ENCODE measurements at regions not wholly inside any gene's neighbourhood (a gene's known extent, or its start where the extent isn't known, plus 50 kb on each side); places are given as distances from the start of the nearest gene placed in this dataset.
A peak's percentile ranks its signal among the peaks of the same experiment; 100 is the strongest.

DNA sequence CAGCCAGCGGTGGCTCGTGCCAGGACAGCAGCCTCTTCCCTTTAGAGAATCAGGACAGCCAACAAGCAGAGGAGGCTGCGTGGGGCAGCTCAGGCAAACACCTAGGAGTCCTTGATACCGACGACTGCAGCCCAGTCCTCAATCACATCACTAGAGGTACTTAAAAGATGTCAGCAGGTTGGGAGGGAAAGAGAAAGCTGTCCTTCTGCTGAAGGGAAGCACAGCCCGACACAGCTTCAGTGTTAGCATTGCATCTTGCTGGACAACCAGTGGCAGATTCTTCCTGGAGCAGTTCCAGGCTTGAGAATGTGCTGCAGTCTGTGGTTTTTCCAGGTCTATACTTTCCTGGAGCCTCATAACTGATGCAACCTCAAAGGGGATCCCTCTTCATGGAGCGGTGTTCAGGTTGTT is 230.5 kb downstream of the SYK start:
- Histone ChIP-seq H3K9me3 (no peaks in the 10 kb centered on the region), H3K4me3 (ENCODE audit: control insufficient read depth in 1 of 2, extremely low read depth in 1 of 2, low read length in 1 of 2) (no peak overlapping the region), H3K27me3 (replicated peaks in 1 of 2; ENCODE audit: control insufficient read depth in 2 of 2, extremely low read depth in 1 of 2, insufficient read depth in 2 of 2, low read length in 1 of 2) (peaks cover 0 to 22% of the 10 kb centered on the region in 2 experiments), H3K36me3 (ENCODE audit: control insufficient read depth in 2 of 2, extremely low read depth in 1 of 2, insufficient read depth in 1 of 2, low read length in 1 of 2) (no peaks in the 10 kb centered on the region), H3K4me1 (ENCODE audit: control insufficient read depth in 1 of 2, extremely low read depth in 1 of 2, insufficient read depth in 2 of 2, low read length in 2 of 2) (peaks cover 2 to 8% of the 10 kb centered on the region in 2 experiments), H3K27ac (ENCODE audit: low read length) (no peak overlapping the region)
- H3K27me3 Mint-ChIP-seq = peaks cover 16 to 23% of the 10 kb centered on the region in 2 donors
- ATAC-seq (replicated peaks in 1 of 4) = no peak
- WGBS (ENCODE audit: insufficient coverage) = 88% methylated on average over 4 of the region's 7 CpGs
- no peak overlapping the region for H3K4me3 Mint-ChIP-seq
- peaks cover 1 to 4% (median 2%) of the 10 kb centered on the region in 3 donors for H3K4me1 Mint-ChIP-seq
- H3K9me3 Mint-ChIP-seq = no peaks in the 10 kb centered on the region
- no peaks in the 10 kb centered on the region for H3K36me3 Mint-ChIP-seq
- ChIA-PET CTCF (interaction anchor here in 1 of 2 donors (0.6 to 3.1 kb wide), 2 partner anchors 402 to 686 kb away, joined by 3 to 7 read pairs; no protein-coding TSS in a partner anchor), POLR2A (no interaction called here)
- no peak for DNase-seq
- H3K27ac Mint-ChIP-seq = no peak overlapping the region

DNA sequence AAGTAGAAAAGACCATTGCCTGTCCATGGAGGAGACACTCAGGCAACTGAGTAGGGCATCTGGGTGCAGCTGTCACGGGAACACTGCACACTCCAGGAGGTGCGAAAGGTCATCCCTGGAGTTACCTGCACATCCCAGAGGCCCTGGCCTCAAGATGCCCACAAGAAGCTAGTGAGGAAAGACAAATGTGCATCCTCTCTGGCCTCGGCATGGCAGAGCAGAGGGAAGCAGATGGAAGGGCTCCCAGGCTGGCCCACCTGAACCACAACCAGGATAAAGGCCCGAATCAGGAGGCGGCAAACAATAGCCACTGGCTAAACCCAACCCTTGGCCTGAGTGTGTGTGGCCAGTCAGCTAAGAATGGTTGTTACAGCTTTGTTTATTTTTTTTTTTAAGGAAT is 231.7 kb downstream of the SYK start:
- H3K36me3 ChIP-seq (ENCODE audit: control insufficient read depth in 2 of 2, extremely low read depth in 1 of 2, insufficient read depth in 1 of 2, low read length in 1 of 2) = no peaks in the 10 kb centered on the region
- H3K27ac Mint-ChIP-seq = no peak overlapping the region
- ATAC-seq (replicated peaks in 1 of 4) (no peak), DNase-seq (no peak)
- CTCF ChIA-PET = interaction anchor here (0.5 to 3.1 kb wide), 6 partner anchors 29 to 779 kb away, joined by 3 to 7 read pairs (median 4); no protein-coding TSS in a partner anchor
- POLR2A ChIA-PET = interaction anchor here in 1 of 2 donors (0.6 kb wide), 1 partner anchor 391 kb away, joined by 4 read pairs; no protein-coding TSS in a partner anchor
- H3K4me3 Mint-ChIP-seq = no peak overlapping the region
- H3K36me3 Mint-ChIP-seq = no peaks in the 10 kb centered on the region
- WGBS (ENCODE audit: insufficient coverage) = 88% methylated on average over 5 of the region's 5 CpGs
- no peaks in the 10 kb centered on the region for H3K9me3 ChIP-seq
- H3K9me3 Mint-ChIP-seq = no peaks in the 10 kb centered on the region
- H3K4me1 Mint-ChIP-seq = peaks cover 9 to 12% (median 10%) of the 10 kb centered on the region in 3 donors
- peaks cover 0 to 22% of the 10 kb centered on the region in 2 experiments for H3K27me3 ChIP-seq (replicated peaks in 1 of 2; ENCODE audit: control insufficient read depth in 2 of 2, extremely low read depth in 1 of 2, insufficient read depth in 2 of 2, low read length in 1 of 2)
- no peak overlapping the region for H3K4me3 ChIP-seq (ENCODE audit: control insufficient read depth in 1 of 2, extremely low read depth in 1 of 2, low read length in 1 of 2)
- H3K27me3 Mint-ChIP-seq = peaks cover 19 to 26% of the 10 kb centered on the region in 2 donors
- H3K4me1 ChIP-seq (ENCODE audit: control insufficient read depth in 1 of 2, extremely low read depth in 1 of 2, insufficient read depth in 2 of 2, low read length in 2 of 2) = peaks cover 2 to 14% of the 10 kb centered on the region in 2 experiments
- H3K27ac ChIP-seq (ENCODE audit: low read length) = no peak overlapping the region

DNA sequence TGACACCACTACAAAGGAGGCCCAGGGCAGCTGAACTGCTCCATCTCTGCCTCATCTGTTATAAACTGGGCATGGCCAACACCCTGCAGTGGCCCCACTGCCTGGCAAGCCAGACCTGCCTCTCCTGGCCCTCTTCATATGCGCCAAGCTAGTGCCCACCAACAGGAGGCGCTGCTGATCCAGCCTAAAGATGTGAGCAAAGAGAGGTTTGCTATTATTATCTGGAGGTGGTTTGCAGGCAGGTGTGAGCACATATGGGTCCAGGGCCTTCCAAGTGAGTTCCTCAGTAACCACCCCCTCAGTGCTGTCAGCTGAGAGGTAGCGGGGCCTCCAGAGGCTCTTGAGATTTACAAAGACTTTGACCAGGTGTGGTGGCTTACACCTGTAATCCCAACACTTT is 232.2 kb downstream of the SYK start:
- Mint-ChIP-seq H3K36me3 (no peaks in the 10 kb centered on the region), H3K4me1 (peaks cover 9 to 12% (median 10%) of the 10 kb centered on the region in 3 donors), H3K9me3 (no peaks in the 10 kb centered on the region), H3K4me3 (no peak overlapping the region), H3K27ac (no peak overlapping the region), H3K27me3 (peaks cover 19 to 25% of the 10 kb centered on the region in 2 donors)
- H3K9me3 ChIP-seq = no peaks in the 10 kb centered on the region
- ATAC-seq (replicated peaks in 1 of 4) (peak in 2 of 4 experiments; percentile 22 to 38), DNase-seq (peak; percentile 15 to 75 (median 52))
- no peak overlapping the region for H3K4me3 ChIP-seq (ENCODE audit: control insufficient read depth in 1 of 2, extremely low read depth in 1 of 2, low read length in 1 of 2)
- H3K27me3 ChIP-seq (replicated peaks in 1 of 2; ENCODE audit: control insufficient read depth in 2 of 2, extremely low read depth in 1 of 2, insufficient read depth in 2 of 2, low read length in 1 of 2) = peaks cover 0 to 22% of the 10 kb centered on the region in 2 experiments
- H3K4me1 ChIP-seq (ENCODE audit: control insufficient read depth in 1 of 2, extremely low read depth in 1 of 2, insufficient read depth in 2 of 2, low read length in 2 of 2) = peaks cover 2 to 14% of the 10 kb centered on the region in 2 experiments
- H3K36me3 ChIP-seq (ENCODE audit: control insufficient read depth in 2 of 2, extremely low read depth in 1 of 2, insufficient read depth in 1 of 2, low read length in 1 of 2) = no peaks in the 10 kb centered on the region
- POLR2A ChIA-PET = interaction anchor here in 1 of 2 donors (0.7 kb wide), 1 partner anchor 25 kb away, joined by 15 read pairs; no protein-coding TSS in a partner anchor
- CTCF ChIA-PET = interaction anchor here (0.5 to 3.1 kb wide), 8 partner anchors 19 to 778 kb away, joined by 3 to 19 read pairs (median 6); no protein-coding TSS in a partner anchor
- no CpG with 5 or more reads among the region's 3 CpGs for WGBS (ENCODE audit: insufficient coverage)
- H3K27ac ChIP-seq (ENCODE audit: low read length) = no peak overlapping the region

DNA sequence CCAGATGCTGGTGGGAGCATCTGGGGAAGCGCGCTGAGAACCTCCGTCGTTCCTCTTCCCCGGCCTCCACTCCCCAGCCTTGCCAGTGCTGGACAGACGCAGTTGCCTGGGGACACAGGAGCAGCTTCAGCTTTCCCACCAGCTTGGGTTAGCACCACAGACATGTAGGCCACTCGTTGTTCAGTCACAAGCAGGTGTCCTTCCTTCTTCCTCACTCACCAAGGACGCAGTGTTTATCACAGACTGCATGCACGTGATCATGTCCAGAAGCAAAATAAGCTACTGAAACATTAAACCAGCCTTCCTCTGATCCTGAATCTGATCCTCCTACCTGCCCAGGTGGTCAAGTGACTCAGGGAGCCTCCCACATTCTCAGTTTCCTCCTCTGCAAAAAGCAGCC is 232.9 kb downstream of the SYK start:
- Mint-ChIP-seq H3K4me3 (no peak overlapping the region), H3K36me3 (no peaks in the 10 kb centered on the region), H3K9me3 (no peaks in the 10 kb centered on the region), H3K4me1 (peaks cover 9 to 12% (median 10%) of the 10 kb centered on the region in 3 donors), H3K27me3 (peaks cover 19 to 21% of the 10 kb centered on the region in 2 donors), H3K27ac (no peak overlapping the region)
- H3K27me3 ChIP-seq (replicated peaks in 1 of 2; ENCODE audit: control insufficient read depth in 2 of 2, extremely low read depth in 1 of 2, insufficient read depth in 2 of 2, low read length in 1 of 2) = peaks cover 0 to 17% of the 10 kb centered on the region in 2 experiments
- ATAC-seq (replicated peaks in 1 of 4) (no peak), DNase-seq (no peak)
- no peak overlapping the region for H3K4me3 ChIP-seq (ENCODE audit: control insufficient read depth in 1 of 2, extremely low read depth in 1 of 2, low read length in 1 of 2)
- 89% methylated on average over 9 of the region's 9 CpGs for WGBS (ENCODE audit: insufficient coverage)
- no peak overlapping the region for H3K27ac ChIP-seq (ENCODE audit: low read length)
- ChIA-PET CTCF (interaction anchor here in 1 of 2 donors (0.6 to 3.1 kb wide), 4 partner anchors 141 to 400 kb away, joined by 3 to 7 read pairs (median 5); no protein-coding TSS in a partner anchor), POLR2A (interaction anchor here in 1 of 2 donors (0.7 kb wide), 1 partner anchor 24 kb away, joined by 15 read pairs; no protein-coding TSS in a partner anchor)
- H3K4me1 ChIP-seq (ENCODE audit: control insufficient read depth in 1 of 2, extremely low read depth in 1 of 2, insufficient read depth in 2 of 2, low read length in 2 of 2) = peaks cover 2 to 16% of the 10 kb centered on the region in 2 experiments
- H3K36me3 ChIP-seq (ENCODE audit: control insufficient read depth in 2 of 2, extremely low read depth in 1 of 2, insufficient read depth in 1 of 2, low read length in 1 of 2) = no peaks in the 10 kb centered on the region
- H3K9me3 ChIP-seq = no peaks in the 10 kb centered on the region

DNA sequence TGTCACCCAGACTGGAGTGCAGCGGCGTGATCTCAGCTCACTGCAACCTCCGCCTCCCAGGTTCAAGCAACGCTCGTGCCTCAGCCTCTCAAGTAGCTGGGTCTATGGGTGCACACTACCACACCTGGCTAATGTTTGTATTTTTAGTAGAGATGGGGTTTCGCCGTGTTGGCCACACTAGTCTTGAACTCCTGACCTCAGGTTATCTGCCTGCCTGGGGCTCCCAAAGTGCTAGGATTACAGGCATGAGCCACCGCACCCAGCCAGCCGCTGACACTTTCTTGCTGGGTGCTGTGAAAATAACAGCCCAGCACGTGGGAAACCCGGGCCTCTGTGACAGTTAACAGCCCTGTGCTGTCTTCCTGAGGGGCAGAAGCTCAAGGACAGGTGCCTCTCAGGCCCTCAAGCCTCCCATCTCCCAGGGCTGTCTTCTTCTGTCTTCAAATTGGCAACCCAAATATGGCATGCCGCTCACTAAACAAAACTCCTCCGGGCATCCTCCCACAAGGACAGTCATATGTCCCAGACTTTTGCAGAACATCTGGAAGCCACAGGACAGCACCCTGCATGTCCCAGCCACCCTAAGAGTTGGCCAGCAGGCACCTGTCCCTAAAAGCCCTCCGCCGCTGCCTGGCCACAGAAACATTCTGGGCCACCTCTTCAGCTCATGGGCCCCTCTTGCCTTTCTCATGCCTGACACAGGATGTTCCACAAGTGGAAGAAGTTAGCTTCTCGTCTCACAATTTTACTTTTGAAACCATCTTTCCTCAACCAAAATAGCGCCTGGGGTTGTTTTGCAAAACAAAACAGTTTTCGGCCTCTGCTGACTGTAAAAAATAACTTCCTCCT is 233.6 kb downstream of the SYK start:
- POLR2A ChIA-PET = interaction anchor here in 1 of 2 donors (0.6 kb wide), 1 partner anchor 264 kb away, joined by 7 read pairs; no protein-coding TSS in a partner anchor
- H3K27me3 Mint-ChIP-seq = peaks cover 19 to 21% of the 10 kb centered on the region in 2 donors

DNA sequence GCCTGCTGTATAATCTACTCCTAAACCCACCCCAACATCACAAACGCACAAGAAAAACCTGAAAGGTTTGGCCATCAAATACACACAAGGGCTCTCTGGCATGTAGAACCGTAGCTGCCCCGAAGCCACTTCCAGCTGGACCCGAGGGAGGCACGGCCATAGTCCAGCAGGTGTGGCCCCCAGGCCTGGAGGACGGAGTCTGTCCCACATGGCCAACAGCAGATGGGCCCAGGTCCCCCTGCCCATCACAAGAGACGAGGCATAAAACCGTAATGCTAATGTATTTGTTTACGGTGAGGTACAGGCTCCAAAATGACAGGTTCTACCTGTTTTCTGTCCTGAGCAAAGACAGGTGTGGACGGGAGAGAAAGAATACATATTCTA is 234.2 kb downstream of the SYK start:
- Mint-ChIP-seq H3K27me3 (peaks cover 25 to 27% of the 10 kb centered on the region in 2 donors), H3K4me3 (no peak overlapping the region), H3K27ac (no peak overlapping the region), H3K36me3 (no peaks in the 10 kb centered on the region), H3K9me3 (no peaks in the 10 kb centered on the region), H3K4me1 (peaks cover 9 to 12% (median 11%) of the 10 kb centered on the region in 3 donors)
- no peak overlapping the region for H3K27ac ChIP-seq (ENCODE audit: low read length)
- ATAC-seq (replicated peaks in 1 of 4) (no peak), DNase-seq (no peak)
- ChIA-PET CTCF (no interaction called here), POLR2A (interaction anchor here in 1 of 2 donors (0.6 kb wide), 1 partner anchor 263 kb away, joined by 7 read pairs; no protein-coding TSS in a partner anchor)
- WGBS (ENCODE audit: insufficient coverage) = 90% methylated on average over 6 of the region's 10 CpGs
- H3K4me1 ChIP-seq (ENCODE audit: control insufficient read depth in 1 of 2, extremely low read depth in 1 of 2, insufficient read depth in 2 of 2, low read length in 2 of 2) = peaks cover 2 to 19% of the 10 kb centered on the region in 2 experiments
- no peaks in the 10 kb centered on the region for H3K36me3 ChIP-seq (ENCODE audit: control insufficient read depth in 2 of 2, extremely low read depth in 1 of 2, insufficient read depth in 1 of 2, low read length in 1 of 2)
- no peak overlapping the region for H3K4me3 ChIP-seq (ENCODE audit: control insufficient read depth in 1 of 2, extremely low read depth in 1 of 2, low read length in 1 of 2)
- H3K27me3 ChIP-seq (replicated peaks in 1 of 2; ENCODE audit: control insufficient read depth in 2 of 2, extremely low read depth in 1 of 2, insufficient read depth in 2 of 2, low read length in 1 of 2) = peaks cover 0 to 17% of the 10 kb centered on the region in 2 experiments
- no peaks in the 10 kb centered on the region for H3K9me3 ChIP-seq

More for the DNA sequence above, 233.6 kb downstream of the SYK start:
- Mint-ChIP-seq H3K36me3 (no peaks in the 10 kb centered on the region), H3K4me3 (no peak overlapping the region), H3K27ac (no peak overlapping the region), H3K4me1 (peaks cover 9 to 12% (median 11%) of the 10 kb centered on the region in 3 donors), H3K9me3 (no peaks in the 10 kb centered on the region)
- peaks cover 0 to 17% of the 10 kb centered on the region in 2 experiments for H3K27me3 ChIP-seq (replicated peaks in 1 of 2; ENCODE audit: control insufficient read depth in 2 of 2, extremely low read depth in 1 of 2, insufficient read depth in 2 of 2, low read length in 1 of 2)
- no peak overlapping the region for H3K27ac ChIP-seq (ENCODE audit: low read length)
- H3K4me3 ChIP-seq (ENCODE audit: control insufficient read depth in 1 of 2, extremely low read depth in 1 of 2, low read length in 1 of 2) = no peak overlapping the region
- no peaks in the 10 kb centered on the region for H3K36me3 ChIP-seq (ENCODE audit: control insufficient read depth in 2 of 2, extremely low read depth in 1 of 2, insufficient read depth in 1 of 2, low read length in 1 of 2)
- CTCF ChIA-PET = no interaction called here
- H3K4me1 ChIP-seq (ENCODE audit: control insufficient read depth in 1 of 2, extremely low read depth in 1 of 2, insufficient read depth in 2 of 2, low read length in 2 of 2) = peaks cover 2 to 19% of the 10 kb centered on the region in 2 experiments
- 84% methylated on average over 11 of the region's 18 CpGs for WGBS (ENCODE audit: insufficient coverage)
- H3K9me3 ChIP-seq = no peaks in the 10 kb centered on the region
- ATAC-seq (replicated peaks in 1 of 4) (no peak), DNase-seq (no peak)
